Activated CD4-positive, alpha-beta memory T cell treated with anti-CD3 and anti-CD28 coated beads for 36 hours (primary cell): ENCODE measurements at regions not wholly inside any gene's neighbourhood (a gene's known extent, or its start where the extent isn't known, plus 50 kb on each side); places are given as distances from the start of the nearest gene placed in this dataset.
A peak's percentile ranks its signal among the peaks of the same experiment; 100 is the strongest.

Experiments
- CTCF ChIA-PET: fragments of 350-600 bp; sonication (Branson Sonifier 250); formaldehyde crosslinking; loops from one replicate; lab custom pipeline; 2021; ENCODE audit warnings: antibody characterized with exemption, inconsistent platforms; lab: Charles Lee
- POLR2A ChIA-PET: fragments of 350-600 bp; sonication (Branson Sonifier 250); formaldehyde crosslinking; loops from one replicate; lab custom pipeline; 2021; ENCODE audit warnings: antibody characterized with exemption; lab: Charles Lee
- DNase-seq: peaks from one replicate; pipeline ENCODE4 v3.0.0-alpha.2; 2020
- H3K27ac Mint-ChIP-seq: one replicate; pipeline ENCODE4 v1.8.0; 2021; ENCODE audit warnings: mixed read lengths
- H3K27me3 Mint-ChIP-seq: one replicate; pipeline ENCODE4 v1.8.0; 2021; ENCODE audit warnings: mixed read lengths
- H3K36me3 Mint-ChIP-seq: one replicate; pipeline ENCODE4 v1.8.0; 2021; ENCODE audit warnings: mixed read lengths
- H3K4me1 Mint-ChIP-seq: one replicate; pipeline ENCODE4 v1.8.0; 2021; ENCODE audit warnings: low read depth, mixed read lengths
- H3K4me3 Mint-ChIP-seq: one replicate; pipeline ENCODE4 v1.8.0; 2021; ENCODE audit warnings: mild to moderate bottlenecking, mixed read lengths
- H3K9me3 Mint-ChIP-seq: one replicate; pipeline ENCODE4 v1.8.0; 2021; ENCODE audit warnings: mixed read lengths
- intact Hi-C: fragments of 100-400 bp; cut with micrococcal nuclease; formaldehyde crosslinking; loops from one replicate; pipeline ENCODE4 v1.15.1; 2023

- Mint-ChIP-seq H3K36me3 (no peaks in the 10 kb centered on the region), H3K27me3 (peaks cover 29% of the 10 kb centered on the region), H3K27ac (no peak overlapping the region), H3K4me1 (no peaks in the 10 kb centered on the region), H3K9me3 (no peaks in the 10 kb centered on the region), H3K4me3 (no peak overlapping the region)
- ChIA-PET POLR2A (no interaction called here), CTCF (no interaction called here)
- intact Hi-C loops: no loop called here
- DNase-seq: no peak
Measured at GRCh38 chr20:4571759-4572531, 114.3 kb upstream of the PRNP start.

DNA sequence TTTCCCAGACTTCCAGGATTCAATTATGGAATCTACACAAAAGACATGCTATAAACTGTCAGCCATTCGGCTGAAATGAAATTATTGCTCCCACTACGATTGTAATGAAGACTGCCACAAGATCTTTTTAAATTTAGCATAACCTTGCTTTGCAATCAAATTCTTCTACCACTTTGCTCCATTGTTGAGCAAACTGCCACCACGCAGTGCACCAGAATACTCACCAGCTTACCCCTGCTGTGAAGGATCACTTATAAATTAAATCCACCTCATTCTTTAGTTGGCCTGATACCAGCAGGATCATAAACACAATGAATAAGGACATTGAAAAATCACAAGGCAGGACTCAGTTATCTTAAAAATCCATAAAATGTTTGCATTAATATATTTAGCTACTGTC is 116.4 kb upstream of the PRNP start:
- H3K4me1 Mint-ChIP-seq: no peaks in the 10 kb centered on the region
- ChIA-PET CTCF (no interaction called here), POLR2A (no interaction called here)
- no peak for DNase-seq
- no peak overlapping the region for H3K4me3 Mint-ChIP-seq
- H3K27me3 Mint-ChIP-seq: peaks cover 23% of the 10 kb centered on the region
- H3K36me3 Mint-ChIP-seq: no peaks in the 10 kb centered on the region
- intact Hi-C loops: no loop called here
- H3K9me3 Mint-ChIP-seq: no peaks in the 10 kb centered on the region
- no peak overlapping the region for H3K27ac Mint-ChIP-seq

- POLR2A ChIA-PET: no interaction called here
Measured at GRCh38 chr20:4569092-4569491, 117.2 kb upstream of the PRNP start.

DNA sequence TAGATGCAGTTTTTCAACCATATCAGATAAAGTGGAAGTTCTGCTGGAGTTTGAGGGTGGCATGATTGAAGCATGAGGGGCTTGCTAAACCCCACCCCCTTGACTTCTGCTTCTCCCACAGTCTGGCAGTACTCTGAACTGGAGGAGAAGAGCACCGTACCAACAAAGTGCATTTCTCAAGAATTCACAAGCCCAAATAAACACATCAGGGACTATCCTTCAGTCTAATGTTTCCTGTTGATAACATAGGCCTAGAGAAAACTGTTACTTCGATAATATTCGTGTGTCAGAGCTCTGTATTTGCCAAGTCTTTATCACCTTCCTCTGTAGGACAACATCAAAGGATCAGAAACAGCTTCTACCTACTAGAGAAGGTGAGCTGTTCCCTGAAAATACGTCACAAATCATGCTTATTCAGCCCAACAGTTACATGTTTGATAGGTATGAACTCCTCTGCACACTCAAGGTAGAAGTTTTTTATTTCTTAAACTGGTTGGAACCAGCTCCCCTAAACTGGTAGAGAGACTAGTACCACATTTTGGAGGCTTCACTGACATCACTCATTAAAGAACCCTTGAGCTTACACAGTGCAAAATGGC is 117.8 kb upstream of the PRNP start:
- intact Hi-C loops: no loop called here
- CTCF ChIA-PET: interaction anchor here (1.1 to 1.4 kb wide), 2 partner anchors 14 to 800 kb away, joined by 3 to 4 read pairs; partner anchors contain the start of gene ADISSP
- H3K36me3 Mint-ChIP-seq: no peaks in the 10 kb centered on the region

More at GRCh38 chr20:4569092-4569491, 117.2 kb upstream of the PRNP start:
- Mint-ChIP-seq H3K36me3 (no peaks in the 10 kb centered on the region), H3K4me3 (no peak overlapping the region), H3K4me1 (no peaks in the 10 kb centered on the region), H3K9me3 (no peaks in the 10 kb centered on the region), H3K27me3 (peaks cover 26% of the 10 kb centered on the region), H3K27ac (no peak overlapping the region)
- intact Hi-C loops: no loop called here
- no peak for DNase-seq
- CTCF ChIA-PET: interaction anchor here (0.6 to 1.4 kb wide), 3 partner anchors 14 to 801 kb away, joined by 3 to 4 read pairs (median 3); partner anchors contain the start of gene ADISSP

GRCh38 chr20:4567170-4567569 is 119.1 kb upstream of the PRNP start:
- intact Hi-C loops: no loop called here
- Mint-ChIP-seq H3K4me1 (no peaks in the 10 kb centered on the region), H3K4me3 (no peak overlapping the region), H3K9me3 (no peaks in the 10 kb centered on the region), H3K27ac (no peak overlapping the region), H3K27me3 (peaks cover 23% of the 10 kb centered on the region), H3K36me3 (no peaks in the 10 kb centered on the region)
- DNase-seq: no peak
- CTCF ChIA-PET: interaction anchor here (1.0 kb wide), 1 partner anchor 18 kb away, joined by 3 read pairs; no protein-coding TSS in a partner anchor
- POLR2A ChIA-PET: no interaction called here

More for the DNA sequence above, 117.8 kb upstream of the PRNP start:
- Mint-ChIP-seq H3K4me1 (no peaks in the 10 kb centered on the region), H3K27ac (no peak overlapping the region), H3K9me3 (no peaks in the 10 kb centered on the region), H3K27me3 (peaks cover 28% of the 10 kb centered on the region), H3K4me3 (no peak overlapping the region)
- POLR2A ChIA-PET: no interaction called here
- no peak for DNase-seq

DNA sequence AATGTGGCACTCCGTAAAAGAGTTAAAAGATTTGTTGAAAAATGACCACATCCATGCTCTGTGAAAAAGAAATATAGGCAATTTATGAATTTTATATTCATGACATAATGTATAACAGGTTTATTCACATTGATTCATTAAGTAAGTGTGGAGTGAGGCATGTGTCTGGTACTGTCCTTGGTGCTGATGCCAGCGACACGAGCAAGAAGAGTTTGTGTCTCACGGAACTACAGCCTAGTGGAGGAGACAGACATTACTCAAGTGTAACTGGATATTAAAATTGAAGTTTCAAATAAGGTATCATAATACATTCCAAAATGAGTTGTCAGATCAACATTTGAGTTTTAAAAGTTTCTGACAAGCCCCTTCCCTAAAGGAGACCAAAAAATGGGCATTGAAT is 122.7 kb upstream of the PRNP start:
- Mint-ChIP-seq H3K27ac (no peak overlapping the region), H3K27me3 (peaks cover 25% of the 10 kb centered on the region), H3K4me3 (no peak overlapping the region), H3K9me3 (no peaks in the 10 kb centered on the region), H3K36me3 (no peaks in the 10 kb centered on the region), H3K4me1 (no peaks in the 10 kb centered on the region)
- POLR2A ChIA-PET: no interaction called here
- peak; percentile 23 for DNase-seq
- CTCF ChIA-PET: no interaction called here
- intact Hi-C loops: no loop called here

DNA sequence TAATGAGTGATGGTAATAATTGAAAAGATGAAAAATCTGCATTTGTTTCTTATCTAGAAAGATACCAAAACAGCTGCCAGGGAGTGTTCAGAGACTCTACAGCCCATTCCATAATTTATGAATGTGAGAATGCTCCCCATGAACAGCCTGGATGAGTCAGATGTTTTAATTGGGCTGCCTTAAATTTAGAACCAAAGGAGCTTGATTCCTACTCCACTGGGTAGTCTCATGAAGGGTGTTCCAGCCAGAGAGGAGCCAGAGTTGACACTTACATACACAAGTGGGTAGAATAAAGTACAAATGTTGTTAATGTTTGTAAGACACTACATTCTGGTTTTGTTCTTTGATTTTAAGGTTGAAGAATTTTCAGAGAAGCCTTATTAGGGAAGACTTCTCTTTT is 123.2 kb upstream of the PRNP start:
- Mint-ChIP-seq H3K27ac (no peak overlapping the region), H3K9me3 (no peaks in the 10 kb centered on the region), H3K27me3 (peaks cover 28% of the 10 kb centered on the region), H3K36me3 (no peaks in the 10 kb centered on the region), H3K4me1 (no peaks in the 10 kb centered on the region), H3K4me3 (no peak overlapping the region)
- POLR2A ChIA-PET: no interaction called here
- DNase-seq: no peak
- intact Hi-C loops: no loop called here
- CTCF ChIA-PET: no interaction called here

- POLR2A ChIA-PET: no interaction called here
- intact Hi-C loops: no loop called here
- no peak for DNase-seq
- Mint-ChIP-seq H3K27me3 (peaks cover 34% of the 10 kb centered on the region), H3K27ac (no peak overlapping the region), H3K4me3 (no peak overlapping the region), H3K36me3 (no peaks in the 10 kb centered on the region), H3K9me3 (no peaks in the 10 kb centered on the region), H3K4me1 (no peaks in the 10 kb centered on the region)
- CTCF ChIA-PET: no interaction called here
Measured at GRCh38 chr20:4560667-4561066, 125.6 kb upstream of the PRNP start.

- CTCF ChIA-PET: no interaction called here
- no peak overlapping the region for H3K27ac Mint-ChIP-seq
Measured at GRCh38 chr20:4559906-4560305, 126.3 kb upstream of the PRNP start.

DNA sequence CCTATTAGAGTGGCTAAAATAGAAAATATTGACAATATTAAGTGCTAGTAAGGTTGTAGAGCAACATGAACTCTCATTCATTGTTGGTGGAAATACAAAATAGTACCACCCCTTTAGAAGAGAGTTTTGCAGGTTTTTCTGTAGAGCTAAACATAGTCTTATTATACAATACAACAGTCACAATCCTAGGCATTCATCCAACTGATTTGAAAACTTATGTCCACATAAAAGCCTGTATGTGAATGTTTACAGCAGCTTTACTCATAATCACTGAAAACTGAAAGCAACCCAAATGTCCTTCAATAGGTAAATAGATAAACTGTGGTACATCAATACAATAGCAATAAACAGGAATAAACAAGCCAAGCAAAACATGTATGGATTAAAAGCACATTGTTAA is 127.2 kb upstream of the PRNP start:
- DNase-seq: no peak
- H3K9me3 Mint-ChIP-seq: no peaks in the 10 kb centered on the region
- H3K36me3 Mint-ChIP-seq: no peaks in the 10 kb centered on the region
- H3K4me3 Mint-ChIP-seq: no peak overlapping the region
- ChIA-PET POLR2A (no interaction called here), CTCF (no interaction called here)
- no peak overlapping the region for H3K27ac Mint-ChIP-seq
- intact Hi-C loops: no loop called here
- H3K4me1 Mint-ChIP-seq: no peaks in the 10 kb centered on the region
- H3K27me3 Mint-ChIP-seq: peaks cover 31% of the 10 kb centered on the region

More at GRCh38 chr20:4559906-4560305, 126.3 kb upstream of the PRNP start:
- Mint-ChIP-seq H3K4me3 (no peak overlapping the region), H3K4me1 (no peaks in the 10 kb centered on the region), H3K27me3 (peaks cover 35% of the 10 kb centered on the region), H3K9me3 (no peaks in the 10 kb centered on the region), H3K36me3 (no peaks in the 10 kb centered on the region)
- no peak for DNase-seq
- intact Hi-C loops: no loop called here
- POLR2A ChIA-PET: no interaction called here

GRCh38 chr20:4556781-4557180 is 129.5 kb upstream of the PRNP start:
- Mint-ChIP-seq H3K4me1 (no peaks in the 10 kb centered on the region), H3K27me3 (peaks cover 33% of the 10 kb centered on the region), H3K4me3 (no peak overlapping the region), H3K9me3 (no peaks in the 10 kb centered on the region), H3K36me3 (no peaks in the 10 kb centered on the region), H3K27ac (no peak overlapping the region)
- intact Hi-C loops: no loop called here
- no peak for DNase-seq
- POLR2A ChIA-PET: no interaction called here
- CTCF ChIA-PET: no interaction called here

DNA sequence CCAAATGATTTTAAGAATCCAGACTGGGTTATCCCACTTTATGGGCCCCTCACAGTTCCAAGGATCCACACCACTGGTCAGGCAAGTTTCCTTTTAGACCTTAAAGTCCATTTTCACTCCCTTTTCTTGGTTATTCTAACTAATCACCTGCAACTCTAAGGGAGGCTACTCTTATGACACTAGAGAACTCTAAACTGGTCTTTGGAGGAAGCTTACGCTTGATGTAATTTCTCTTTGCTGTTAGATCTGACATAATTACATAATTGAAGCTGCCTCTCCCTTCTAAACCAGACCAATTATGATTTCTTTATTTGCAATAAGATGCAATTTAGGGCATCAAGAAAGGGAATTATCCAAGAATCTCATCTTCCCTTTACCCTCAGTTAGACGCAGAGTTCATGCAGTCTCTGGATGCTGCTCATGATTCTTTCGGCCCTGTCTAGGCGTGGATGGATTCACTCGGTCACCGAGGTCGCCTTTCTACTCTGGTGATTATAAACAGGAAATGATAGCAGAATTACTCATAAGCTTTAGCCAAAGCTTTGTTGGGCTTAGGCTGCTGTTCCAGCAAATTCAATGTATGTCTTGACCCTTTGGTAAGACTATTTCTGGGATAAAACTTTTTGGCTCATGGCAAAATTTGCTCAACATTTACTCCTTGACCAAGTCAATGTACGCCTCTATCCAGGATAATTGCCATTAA is 130.9 kb upstream of the PRNP start:
- Mint-ChIP-seq H3K27me3 (peaks cover 38% of the 10 kb centered on the region), H3K36me3 (no peaks in the 10 kb centered on the region), H3K9me3 (no peaks in the 10 kb centered on the region), H3K4me1 (no peaks in the 10 kb centered on the region), H3K4me3 (no peak overlapping the region), H3K27ac (no peak overlapping the region)
- ChIA-PET CTCF (no interaction called here), POLR2A (no interaction called here)
- DNase-seq: no peak
- intact Hi-C loops: no loop called here
